ENCODE measurements at regions not wholly inside any gene's neighbourhood (a gene's known extent, or its start where the extent isn't known, plus 50 kb on each side); places are given as distances from the start of the nearest gene placed in this dataset.

- DNase-seq (ENCODE audit: low read depth, low spot score): no peak
- Mint-ChIP-seq H3K4me1 (no peaks in the 10 kb centered on the region), H3K4me3 (no peak overlapping the region), H3K27ac (ENCODE audit: unreplicated experiment) (no peak overlapping the region), H3K36me3 (ENCODE audit: low read depth) (no peaks in the 10 kb centered on the region), H3K27me3 (ENCODE audit: low read depth) (no peaks in the 10 kb centered on the region), H3K9me3 (peaks cover 6% of the 10 kb centered on the region)
- TF ChIP-seq CTCF (conservative IDR thresholded peaks at IDR 0.05): no peak
Observed at GRCh38 chr3:8153800-8154199, 347.8 kb upstream of the LMCD1 start.

GRCh38 chr3:8154617-8155016 is 347.0 kb upstream of the LMCD1 start:
- peaks cover 6% of the 10 kb centered on the region for H3K9me3 Mint-ChIP-seq
- H3K27me3 Mint-ChIP-seq (ENCODE audit: low read depth): no peaks in the 10 kb centered on the region
- H3K36me3 Mint-ChIP-seq (ENCODE audit: low read depth): no peaks in the 10 kb centered on the region
- peak overlapping the region; percentile 72 for H3K27ac Mint-ChIP-seq (ENCODE audit: unreplicated experiment)
- TF ChIP-seq CTCF (conservative IDR thresholded peaks at IDR 0.05): no peak
- no peak for DNase-seq (ENCODE audit: low read depth, low spot score)
- no peaks in the 10 kb centered on the region for H3K4me1 Mint-ChIP-seq
- no peak overlapping the region for H3K4me3 Mint-ChIP-seq

- Mint-ChIP-seq H3K4me1 (no peaks in the 10 kb centered on the region), H3K27ac (ENCODE audit: unreplicated experiment) (no peak overlapping the region), H3K9me3 (peaks cover 6% of the 10 kb centered on the region)
Observed at GRCh38 chr3:8156138-8156537, 345.5 kb upstream of the LMCD1 start.

GRCh38 chr3:8156831-8157230 is 344.8 kb upstream of the LMCD1 start:
- Mint-ChIP-seq H3K27me3 (ENCODE audit: low read depth) (no peaks in the 10 kb centered on the region), H3K27ac (ENCODE audit: unreplicated experiment) (no peak overlapping the region), H3K4me1 (no peaks in the 10 kb centered on the region), H3K9me3 (peaks cover 6% of the 10 kb centered on the region), H3K36me3 (ENCODE audit: low read depth) (no peaks in the 10 kb centered on the region), H3K4me3 (no peak overlapping the region)
- DNase-seq (ENCODE audit: low read depth, low spot score): no peak
- TF ChIP-seq CTCF (conservative IDR thresholded peaks at IDR 0.05): no peak

More at GRCh38 chr3:8156138-8156537, 345.5 kb upstream of the LMCD1 start:
- no peaks in the 10 kb centered on the region for H3K27me3 Mint-ChIP-seq (ENCODE audit: low read depth)
- no peak overlapping the region for H3K4me3 Mint-ChIP-seq
- no peak for DNase-seq (ENCODE audit: low read depth, low spot score)
- no peaks in the 10 kb centered on the region for H3K36me3 Mint-ChIP-seq (ENCODE audit: low read depth)
- TF ChIP-seq CTCF (conservative IDR thresholded peaks at IDR 0.05): no peak

GRCh38 chr3:8157640-8158039 is 344.0 kb upstream of the LMCD1 start:
- Mint-ChIP-seq H3K27ac (ENCODE audit: unreplicated experiment) (no peak overlapping the region), H3K4me1 (no peaks in the 10 kb centered on the region), H3K9me3 (peaks cover 6% of the 10 kb centered on the region), H3K4me3 (no peak overlapping the region), H3K36me3 (ENCODE audit: low read depth) (no peaks in the 10 kb centered on the region), H3K27me3 (ENCODE audit: low read depth) (no peaks in the 10 kb centered on the region)
- no peak for DNase-seq (ENCODE audit: low read depth, low spot score)
- TF ChIP-seq CTCF (conservative IDR thresholded peaks at IDR 0.05): no peak

- Mint-ChIP-seq H3K9me3 (no peaks in the 10 kb centered on the region), H3K36me3 (ENCODE audit: low read depth) (no peaks in the 10 kb centered on the region), H3K4me1 (no peaks in the 10 kb centered on the region), H3K27ac (ENCODE audit: unreplicated experiment) (no peak overlapping the region), H3K27me3 (ENCODE audit: low read depth) (no peaks in the 10 kb centered on the region), H3K4me3 (no peak overlapping the region)
- no peak for TF ChIP-seq CTCF (conservative IDR thresholded peaks at IDR 0.05)
- DNase-seq (ENCODE audit: low read depth, low spot score): no peak
Observed at GRCh38 chr3:8164145-8164544, 337.5 kb upstream of the LMCD1 start.
